GM23248 (cell line): ENCODE measurements at regions not wholly inside any gene's neighbourhood (a gene's known extent, or its start where the extent isn't known, plus 50 kb on each side); places are given as distances from the start of the nearest gene placed in this dataset.

ENCODE experiments used
- EZH2 ChIP-seq: fragments of 200-600 bp; sonication (generic); IDR thresholded peaks from 2 replicates; pipeline ENCODE4 v1.6.1; 2018; ENCODE audit warnings: antibody characterized with exemption, mild to moderate bottlenecking; ENCODE audit not compliant: insufficient read depth, poor library complexity, severe bottlenecking
- EZH2phosphoT487 ChIP-seq: fragments of 200-600 bp; sonication (generic); IDR thresholded peaks from 2 replicates; pipeline ENCODE4 v1.6.1; 2018; ENCODE audit warnings: antibody characterized with exemption, moderate library complexity, mild to moderate bottlenecking, low read depth; ENCODE audit not compliant: insufficient read depth

GRCh38 chr13:80931766-80932165 is 590.8 kb upstream of the SPRY2 start:
- TF ChIP-seq EZH2phosphoT487, result no peak
- TF ChIP-seq EZH2, result no peak
